ENCODE measurements at regions not wholly inside any gene's neighbourhood (a gene's known extent, or its start where the extent isn't known, plus 50 kb on each side); places are given as distances from the start of the nearest gene placed in this dataset.

DNA sequence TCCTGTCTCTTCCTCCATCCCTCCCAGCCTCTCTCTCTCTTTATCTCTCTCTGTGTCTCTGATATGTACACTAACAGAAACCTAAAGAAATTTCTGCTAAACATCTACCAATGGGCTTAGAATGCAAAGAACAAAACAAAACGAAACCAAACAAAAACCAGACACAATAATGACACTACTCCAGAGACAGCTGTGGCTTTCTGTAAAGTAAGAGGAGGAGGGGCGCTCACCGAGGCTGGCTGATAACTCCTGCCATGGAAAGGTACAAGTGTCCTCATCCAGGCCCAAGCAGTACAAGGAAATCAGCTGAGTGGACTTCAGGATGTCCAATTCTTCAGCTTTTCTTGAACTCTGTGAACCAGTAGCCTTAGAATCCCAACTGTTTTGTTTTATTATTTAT, 70.4 kb upstream of the FZD8 start:
- H3K4me1 ChIP-seq (ENCODE audit: insufficient read depth, low read length) = no peaks in the 10 kb centered on the region
- H2AFZ ChIP-seq (ENCODE audit: low read depth, low read length) = no peak overlapping the region
- H3K4me2 ChIP-seq (ENCODE audit: low read length) = no peak overlapping the region
- Mint-ChIP-seq H3K27ac (ENCODE audit: unreplicated experiment) (no peak overlapping the region), H3K27me3 (ENCODE audit: low read depth, unreplicated experiment) (no peaks in the 10 kb centered on the region), H3K36me3 (ENCODE audit: low read depth, unreplicated experiment) (no peaks in the 10 kb centered on the region), H3K4me1 (ENCODE audit: low read depth, unreplicated experiment) (peaks cover 3% of the 10 kb centered on the region), H3K4me3 (ENCODE audit: unreplicated experiment) (no peak overlapping the region), H3K9me3 (ENCODE audit: unreplicated experiment) (peaks cover 1% of the 10 kb centered on the region)
- H3K36me3 ChIP-seq (ENCODE audit: insufficient read depth, low read length) = no peaks in the 10 kb centered on the region
- FAIRE-seq (no peak), DNase-seq (ENCODE audit: low read depth) (no peak)
- no peaks in the 10 kb centered on the region for H3K9me3 ChIP-seq (ENCODE audit: insufficient read depth, low read depth, low read length)
- no peak overlapping the region for H3K9ac ChIP-seq (ENCODE audit: low read length)
- no peaks in the 10 kb centered on the region for H3K27me3 ChIP-seq (ENCODE audit: insufficient read depth, low read length)
- H3K4me3 ChIP-seq (ENCODE audit: insufficient read depth, low read depth, low read length) = no peak overlapping the region
- no peak overlapping the region for H3K27ac ChIP-seq (ENCODE audit: low read depth, low read length)
- H3K79me2 ChIP-seq (ENCODE audit: insufficient read depth, low read length) = no peaks in the 10 kb centered on the region
- TF ChIP-seq, protein P1, sequence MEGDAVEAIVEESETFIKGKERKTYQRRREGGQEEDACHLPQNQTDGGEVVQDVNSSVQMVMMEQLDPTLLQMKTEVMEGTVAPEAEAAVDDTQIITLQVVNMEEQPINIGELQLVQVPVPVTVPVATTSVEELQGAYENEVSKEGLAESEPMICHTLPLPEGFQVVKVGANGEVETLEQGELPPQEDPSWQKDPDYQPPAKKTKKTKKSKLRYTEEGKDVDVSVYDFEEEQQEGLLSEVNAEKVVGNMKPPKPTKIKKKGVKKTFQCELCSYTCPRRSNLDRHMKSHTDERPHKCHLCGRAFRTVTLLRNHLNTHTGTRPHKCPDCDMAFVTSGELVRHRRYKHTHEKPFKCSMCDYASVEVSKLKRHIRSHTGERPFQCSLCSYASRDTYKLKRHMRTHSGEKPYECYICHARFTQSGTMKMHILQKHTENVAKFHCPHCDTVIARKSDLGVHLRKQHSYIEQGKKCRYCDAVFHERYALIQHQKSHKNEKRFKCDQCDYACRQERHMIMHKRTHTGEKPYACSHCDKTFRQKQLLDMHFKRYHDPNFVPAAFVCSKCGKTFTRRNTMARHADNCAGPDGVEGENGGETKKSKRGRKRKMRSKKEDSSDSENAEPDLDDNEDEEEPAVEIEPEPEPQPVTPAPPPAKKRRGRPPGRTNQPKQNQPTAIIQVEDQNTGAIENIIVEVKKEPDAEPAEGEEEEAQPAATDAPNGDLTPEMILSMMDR (IDR thresholded peaks at IDR 0.05; ENCODE audit: insufficient read depth, low read depth, low read length) = no peak
- TF ChIP-seq EZH2 (IDR thresholded peaks at IDR 0.05; ENCODE audit: insufficient read depth, low read length) = no peak
- H4K20me1 ChIP-seq (ENCODE audit: insufficient read depth, low read length) = no peaks in the 10 kb centered on the region

DNA sequence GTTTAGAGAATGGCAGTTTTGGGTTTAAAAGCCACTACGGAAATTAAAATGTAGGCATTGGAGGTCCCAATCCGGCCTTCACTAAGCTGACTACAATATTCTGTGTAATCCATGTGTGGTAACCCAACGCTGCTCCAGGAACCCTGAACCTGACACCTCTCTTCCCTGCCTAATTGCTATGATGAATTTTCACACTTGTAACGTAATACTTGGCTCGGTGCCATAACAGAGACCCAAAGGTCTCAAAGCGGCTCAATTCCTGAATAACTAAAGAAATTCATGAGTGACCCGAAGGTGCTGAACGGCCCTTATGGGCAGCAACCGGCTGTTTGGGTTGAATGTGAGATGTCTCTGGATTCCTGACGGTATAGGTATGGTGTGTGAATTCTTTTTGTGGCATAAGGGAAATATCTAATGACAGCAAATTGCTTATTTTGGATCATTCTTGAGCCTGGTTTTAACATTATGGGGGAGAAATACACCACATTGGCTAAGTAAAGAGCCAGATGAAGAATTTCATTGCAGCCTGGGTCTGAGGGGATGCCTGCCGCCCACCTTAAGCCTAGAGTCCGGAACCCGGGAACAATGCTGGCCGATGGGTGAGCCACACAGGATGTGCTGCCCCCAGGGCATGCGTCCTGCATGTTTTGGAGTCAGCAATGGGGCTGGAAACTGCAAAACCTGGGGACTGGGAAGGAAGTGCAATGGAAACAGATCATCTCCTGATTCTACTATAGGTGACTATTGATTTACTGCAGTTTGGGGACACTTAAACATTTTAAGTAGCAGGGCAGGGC, 69.7 kb upstream of the FZD8 start:
- FAIRE-seq = no peak
- H3K4me1 Mint-ChIP-seq (ENCODE audit: low read depth, unreplicated experiment) = peaks cover 3% of the 10 kb centered on the region
- H3K4me2 ChIP-seq (ENCODE audit: low read length) = no peak overlapping the region

More for the DNA sequence above, 69.7 kb upstream of the FZD8 start:
- Mint-ChIP-seq H3K36me3 (ENCODE audit: low read depth, unreplicated experiment) (no peaks in the 10 kb centered on the region), H3K9me3 (ENCODE audit: unreplicated experiment) (peaks cover 1% of the 10 kb centered on the region), H3K4me3 (ENCODE audit: unreplicated experiment) (no peak overlapping the region), H3K27me3 (ENCODE audit: low read depth, unreplicated experiment) (no peaks in the 10 kb centered on the region), H3K27ac (ENCODE audit: unreplicated experiment) (no peak overlapping the region)
- Histone ChIP-seq H3K4me3 (ENCODE audit: insufficient read depth, low read depth, low read length) (no peak overlapping the region), H3K9ac (ENCODE audit: low read length) (no peak overlapping the region), H2AFZ (ENCODE audit: low read depth, low read length) (no peak overlapping the region), H3K27me3 (ENCODE audit: insufficient read depth, low read length) (no peaks in the 10 kb centered on the region), H3K27ac (ENCODE audit: low read depth, low read length) (no peak overlapping the region), H4K20me1 (ENCODE audit: insufficient read depth, low read length) (no peaks in the 10 kb centered on the region), H3K4me1 (ENCODE audit: insufficient read depth, low read length) (no peaks in the 10 kb centered on the region), H3K79me2 (ENCODE audit: insufficient read depth, low read length) (no peaks in the 10 kb centered on the region), H3K36me3 (ENCODE audit: insufficient read depth, low read length) (no peaks in the 10 kb centered on the region), H3K9me3 (ENCODE audit: insufficient read depth, low read depth, low read length) (no peaks in the 10 kb centered on the region)
- DNase-seq (ENCODE audit: low read depth) = no peak
- TF ChIP-seq, protein P1 (IDR thresholded peaks at IDR 0.05; ENCODE audit: insufficient read depth, low read depth, low read length) = no peak
- no peak for TF ChIP-seq EZH2 (IDR thresholded peaks at IDR 0.05; ENCODE audit: insufficient read depth, low read length)

Measured in astrocyte (in vitro differentiated cells and primary cell).